Sigmoid colon (tissue), 4 donors: ENCODE measurements at regions not wholly inside any gene's neighbourhood (a gene's known extent, or its start where the extent isn't known, plus 50 kb on each side); places are given as distances from the start of the nearest gene placed in this dataset.
"Not testable (repeated sequence)": the region's sequence is repeated elsewhere in the genome, so short reads cannot be mapped to it uniquely, and the experiment has no call there.

Experiments
- EP300 ChIP-seq, 4 donors: sonication (generic); formaldehyde crosslinking; IDR thresholded peaks; one replicate each; pipeline ENCODE4 v1.6.1; 2017; ENCODE audit warnings: antibody characterized with exemption in 4 of 4
- POLR2A ChIP-seq, 2 donors: fragments of 450-650 bp; IDR thresholded peaks; one replicate each; pipeline ENCODE4 v1.6.1; 2016; ENCODE audit warnings: antibody characterized with exemption in 2 of 2, mild to moderate bottlenecking in 2 of 2, moderate library complexity in 2 of 2
- POLR2AphosphoS5 ChIP-seq, 4 donors: sonication (generic); formaldehyde crosslinking; IDR thresholded peaks; one replicate each; pipeline ENCODE4 v1.6.1; 2017; ENCODE audit warnings: antibody characterized with exemption in 4 of 4
- TF ChIP-seq, protein P1 (sequence below), 4 experiments: fragments of 450-650 bp in 3 of 4; fragments of 200-600 bp in 1 of 4; IDR thresholded peaks; one replicate each; pipeline ENCODE4 v1.5.1; 2016 to 2019; ENCODE audit warnings: antibody characterized with exemption in 4 of 4, mild to moderate bottlenecking in 3 of 4, moderate library complexity in 2 of 4

GRCh38 chr20:43350694-43351093, 107.0 kb upstream of the SRSF6 start:
- TF ChIP-seq, protein P1, sequence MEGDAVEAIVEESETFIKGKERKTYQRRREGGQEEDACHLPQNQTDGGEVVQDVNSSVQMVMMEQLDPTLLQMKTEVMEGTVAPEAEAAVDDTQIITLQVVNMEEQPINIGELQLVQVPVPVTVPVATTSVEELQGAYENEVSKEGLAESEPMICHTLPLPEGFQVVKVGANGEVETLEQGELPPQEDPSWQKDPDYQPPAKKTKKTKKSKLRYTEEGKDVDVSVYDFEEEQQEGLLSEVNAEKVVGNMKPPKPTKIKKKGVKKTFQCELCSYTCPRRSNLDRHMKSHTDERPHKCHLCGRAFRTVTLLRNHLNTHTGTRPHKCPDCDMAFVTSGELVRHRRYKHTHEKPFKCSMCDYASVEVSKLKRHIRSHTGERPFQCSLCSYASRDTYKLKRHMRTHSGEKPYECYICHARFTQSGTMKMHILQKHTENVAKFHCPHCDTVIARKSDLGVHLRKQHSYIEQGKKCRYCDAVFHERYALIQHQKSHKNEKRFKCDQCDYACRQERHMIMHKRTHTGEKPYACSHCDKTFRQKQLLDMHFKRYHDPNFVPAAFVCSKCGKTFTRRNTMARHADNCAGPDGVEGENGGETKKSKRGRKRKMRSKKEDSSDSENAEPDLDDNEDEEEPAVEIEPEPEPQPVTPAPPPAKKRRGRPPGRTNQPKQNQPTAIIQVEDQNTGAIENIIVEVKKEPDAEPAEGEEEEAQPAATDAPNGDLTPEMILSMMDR (IDR thresholded peaks at IDR 0.05), result not testable (repeated sequence)
- not testable (repeated sequence) for TF ChIP-seq EP300, POLR2A, POLR2AphosphoS5 (IDR thresholded peaks at IDR 0.05)
